ENCODE measurements at regions not wholly inside any gene's neighbourhood (a gene's known extent, or its start where the extent isn't known, plus 50 kb on each side); places are given as distances from the start of the nearest gene placed in this dataset.

GRCh38 chr7:142548978-142549377 lies 200.3 kb upstream of the PRSS1 start:
- no peak for DNase-seq (ENCODE audit: low read depth)
- TF ChIP-seq, protein P1, sequence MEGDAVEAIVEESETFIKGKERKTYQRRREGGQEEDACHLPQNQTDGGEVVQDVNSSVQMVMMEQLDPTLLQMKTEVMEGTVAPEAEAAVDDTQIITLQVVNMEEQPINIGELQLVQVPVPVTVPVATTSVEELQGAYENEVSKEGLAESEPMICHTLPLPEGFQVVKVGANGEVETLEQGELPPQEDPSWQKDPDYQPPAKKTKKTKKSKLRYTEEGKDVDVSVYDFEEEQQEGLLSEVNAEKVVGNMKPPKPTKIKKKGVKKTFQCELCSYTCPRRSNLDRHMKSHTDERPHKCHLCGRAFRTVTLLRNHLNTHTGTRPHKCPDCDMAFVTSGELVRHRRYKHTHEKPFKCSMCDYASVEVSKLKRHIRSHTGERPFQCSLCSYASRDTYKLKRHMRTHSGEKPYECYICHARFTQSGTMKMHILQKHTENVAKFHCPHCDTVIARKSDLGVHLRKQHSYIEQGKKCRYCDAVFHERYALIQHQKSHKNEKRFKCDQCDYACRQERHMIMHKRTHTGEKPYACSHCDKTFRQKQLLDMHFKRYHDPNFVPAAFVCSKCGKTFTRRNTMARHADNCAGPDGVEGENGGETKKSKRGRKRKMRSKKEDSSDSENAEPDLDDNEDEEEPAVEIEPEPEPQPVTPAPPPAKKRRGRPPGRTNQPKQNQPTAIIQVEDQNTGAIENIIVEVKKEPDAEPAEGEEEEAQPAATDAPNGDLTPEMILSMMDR (conservative IDR thresholded peaks at IDR 0.05; ENCODE audit: low read depth, low read length) = no peak
- H3K4me3 ChIP-seq (ENCODE audit: low read depth, low read length) = no peak overlapping the region

- DNase-seq (ENCODE audit: low read depth) = no peak
- H3K4me3 ChIP-seq (ENCODE audit: low read depth, low read length) = no peak overlapping the region
- TF ChIP-seq, protein P1 (conservative IDR thresholded peaks at IDR 0.05; ENCODE audit: low read depth, low read length) = no peak
These were observed 202.8 kb upstream of the PRSS1 start for GRCh38 chr7:142546452-142546851.

GRCh38 chr7:142542942-142543341 lies 206.3 kb upstream of the PRSS1 start:
- no peak for DNase-seq (ENCODE audit: low read depth)
- TF ChIP-seq, protein P1 (conservative IDR thresholded peaks at IDR 0.05; ENCODE audit: low read depth, low read length) = no peak
- H3K4me3 ChIP-seq (ENCODE audit: low read depth, low read length) = no peak overlapping the region

- DNase-seq (ENCODE audit: low read depth) = no peak
- TF ChIP-seq, protein P1 (conservative IDR thresholded peaks at IDR 0.05; ENCODE audit: low read depth, low read length) = no peak
- no peak overlapping the region for H3K4me3 ChIP-seq (ENCODE audit: low read depth, low read length)
These were observed 207.2 kb upstream of the PRSS1 start for GRCh38 chr7:142542105-142542504.

- H3K4me3 ChIP-seq (ENCODE audit: low read depth, low read length) = no peak overlapping the region
- DNase-seq (ENCODE audit: low read depth) = no peak
- TF ChIP-seq, protein P1 (conservative IDR thresholded peaks at IDR 0.05; ENCODE audit: low read depth, low read length) = no peak
These were observed 208.9 kb upstream of the PRSS1 start for GRCh38 chr7:142540371-142540770.

DNA sequence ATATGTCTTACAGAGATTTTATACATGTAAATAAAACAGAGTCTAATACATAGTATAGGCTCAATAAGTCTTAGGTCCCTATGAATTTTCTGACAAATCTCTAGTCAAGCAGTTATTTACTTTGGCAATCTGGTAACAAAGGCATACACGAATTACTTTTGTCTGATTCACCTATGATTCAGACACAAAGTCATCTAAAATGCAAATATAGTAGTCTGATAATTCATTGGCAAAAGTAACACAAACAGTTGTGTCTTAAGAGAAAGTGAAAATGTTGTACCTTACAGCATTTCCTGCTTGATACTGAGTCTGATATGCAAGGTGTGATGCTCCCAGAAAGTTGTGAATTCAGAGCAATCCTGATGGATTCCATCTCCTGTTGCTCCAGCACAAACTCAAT lies 209.4 kb upstream of the PRSS1 start:
- peak; percentile 67 for DNase-seq (ENCODE audit: low read depth)
- TF ChIP-seq, protein P1 (conservative IDR thresholded peaks at IDR 0.05; ENCODE audit: low read depth, low read length) = no peak
- H3K4me3 ChIP-seq (ENCODE audit: low read depth, low read length) = no peak overlapping the region

- DNase-seq (ENCODE audit: low read depth) = no peak
- no peak overlapping the region for H3K4me3 ChIP-seq (ENCODE audit: low read depth, low read length)
- TF ChIP-seq, protein P1 (conservative IDR thresholded peaks at IDR 0.05; ENCODE audit: low read depth, low read length) = no peak
These were observed 211.5 kb upstream of the PRSS1 start for GRCh38 chr7:142537760-142538159.
